Nephron progenitor cell (in vitro differentiated cells): ENCODE measurements at regions not wholly inside any gene's neighbourhood (a gene's known extent, or its start where the extent isn't known, plus 50 kb on each side); places are given as distances from the start of the nearest gene placed in this dataset.

Experiments used
- DNase-seq: peaks from one replicate; pipeline ENCODE4 v3.0.0; 2021
- H3K27ac Mint-ChIP-seq: 2 replicates; pipeline ENCODE4 v1.8.0; 2021; ENCODE audit warnings: mild to moderate bottlenecking, moderate library complexity, mixed read lengths
- H3K27me3 Mint-ChIP-seq: 2 replicates; pipeline ENCODE4 v1.8.0; 2021; ENCODE audit warnings: mild to moderate bottlenecking, low read depth, mixed read lengths; ENCODE audit not compliant: poor library complexity
- H3K36me3 Mint-ChIP-seq: 2 replicates; pipeline ENCODE4 v1.8.0; 2021; ENCODE audit warnings: low read depth, mixed read lengths
- H3K4me1 Mint-ChIP-seq: 2 replicates; pipeline ENCODE4 v1.8.0; 2021; ENCODE audit warnings: mixed read lengths
- H3K4me3 Mint-ChIP-seq: 2 replicates; pipeline ENCODE4 v1.8.0; 2021; ENCODE audit warnings: mild to moderate bottlenecking, moderate library complexity, mixed read lengths
- H3K9me3 Mint-ChIP-seq: 2 replicates; pipeline ENCODE4 v1.8.0; 2021; ENCODE audit warnings: mild to moderate bottlenecking, moderate library complexity, mixed read lengths
- TF ChIP-seq, protein P1 (sequence below): fragments of 200-600 bp; sonication (generic); IDR thresholded peaks from 2 replicates; pipeline ENCODE4 v1.5.0; 2021; ENCODE audit warnings: antibody characterized with exemption

DNA sequence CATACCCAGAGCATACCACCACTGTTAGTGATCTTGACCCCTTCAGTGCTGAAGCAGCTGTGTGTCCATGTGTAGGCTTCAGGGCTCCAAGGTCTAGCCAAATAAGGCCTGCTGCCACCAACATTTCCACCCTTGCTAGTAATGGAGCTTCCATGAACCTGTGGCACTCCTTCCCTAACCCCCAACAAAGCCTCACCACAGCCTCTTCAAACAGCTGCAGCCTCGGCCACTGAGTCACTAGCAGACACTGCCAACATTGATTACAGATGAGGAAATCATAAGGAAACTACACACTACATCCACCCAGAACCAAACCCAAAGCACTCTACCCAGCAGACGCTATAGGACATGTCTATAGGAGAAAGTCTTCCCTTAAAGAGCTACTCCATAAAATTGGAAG, 610.7 kb downstream of the KCNJ2 start:
- no peak overlapping the region for H3K4me3 Mint-ChIP-seq
- H3K36me3 Mint-ChIP-seq = no peaks in the 10 kb centered on the region
- TF ChIP-seq, protein P1, sequence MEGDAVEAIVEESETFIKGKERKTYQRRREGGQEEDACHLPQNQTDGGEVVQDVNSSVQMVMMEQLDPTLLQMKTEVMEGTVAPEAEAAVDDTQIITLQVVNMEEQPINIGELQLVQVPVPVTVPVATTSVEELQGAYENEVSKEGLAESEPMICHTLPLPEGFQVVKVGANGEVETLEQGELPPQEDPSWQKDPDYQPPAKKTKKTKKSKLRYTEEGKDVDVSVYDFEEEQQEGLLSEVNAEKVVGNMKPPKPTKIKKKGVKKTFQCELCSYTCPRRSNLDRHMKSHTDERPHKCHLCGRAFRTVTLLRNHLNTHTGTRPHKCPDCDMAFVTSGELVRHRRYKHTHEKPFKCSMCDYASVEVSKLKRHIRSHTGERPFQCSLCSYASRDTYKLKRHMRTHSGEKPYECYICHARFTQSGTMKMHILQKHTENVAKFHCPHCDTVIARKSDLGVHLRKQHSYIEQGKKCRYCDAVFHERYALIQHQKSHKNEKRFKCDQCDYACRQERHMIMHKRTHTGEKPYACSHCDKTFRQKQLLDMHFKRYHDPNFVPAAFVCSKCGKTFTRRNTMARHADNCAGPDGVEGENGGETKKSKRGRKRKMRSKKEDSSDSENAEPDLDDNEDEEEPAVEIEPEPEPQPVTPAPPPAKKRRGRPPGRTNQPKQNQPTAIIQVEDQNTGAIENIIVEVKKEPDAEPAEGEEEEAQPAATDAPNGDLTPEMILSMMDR = no peak
- H3K9me3 Mint-ChIP-seq = peaks cover 13% of the 10 kb centered on the region
- DNase-seq = no peak
- no peak overlapping the region for H3K27ac Mint-ChIP-seq
- H3K27me3 Mint-ChIP-seq = no peaks in the 10 kb centered on the region
- H3K4me1 Mint-ChIP-seq = no peaks in the 10 kb centered on the region

DNA sequence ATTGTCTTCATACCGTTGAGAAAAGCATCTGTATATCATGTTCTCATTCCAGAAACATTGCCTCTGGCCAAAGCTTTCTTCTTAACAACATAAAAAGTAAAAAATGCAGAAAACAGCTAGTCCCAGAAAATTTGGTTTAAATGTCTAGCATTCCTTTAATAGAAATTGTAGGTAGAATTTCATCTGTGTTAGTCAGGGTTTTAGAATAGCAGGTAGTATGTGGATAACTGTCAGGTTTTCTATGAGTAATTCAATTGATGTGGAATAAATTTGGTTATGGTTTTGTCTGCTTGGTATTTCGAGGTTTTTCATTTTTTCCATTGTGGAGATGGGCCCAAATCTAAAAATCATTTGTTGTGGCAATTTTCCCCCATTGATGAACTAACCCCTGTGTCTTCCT, 616.7 kb downstream of the KCNJ2 start:
- Mint-ChIP-seq H3K27me3 (no peaks in the 10 kb centered on the region), H3K4me1 (no peaks in the 10 kb centered on the region), H3K4me3 (no peak overlapping the region), H3K27ac (no peak overlapping the region), H3K36me3 (peaks cover 5% of the 10 kb centered on the region), H3K9me3 (peaks cover 28% of the 10 kb centered on the region)
- TF ChIP-seq, protein P1 = no peak
- DNase-seq = no peak

DNA sequence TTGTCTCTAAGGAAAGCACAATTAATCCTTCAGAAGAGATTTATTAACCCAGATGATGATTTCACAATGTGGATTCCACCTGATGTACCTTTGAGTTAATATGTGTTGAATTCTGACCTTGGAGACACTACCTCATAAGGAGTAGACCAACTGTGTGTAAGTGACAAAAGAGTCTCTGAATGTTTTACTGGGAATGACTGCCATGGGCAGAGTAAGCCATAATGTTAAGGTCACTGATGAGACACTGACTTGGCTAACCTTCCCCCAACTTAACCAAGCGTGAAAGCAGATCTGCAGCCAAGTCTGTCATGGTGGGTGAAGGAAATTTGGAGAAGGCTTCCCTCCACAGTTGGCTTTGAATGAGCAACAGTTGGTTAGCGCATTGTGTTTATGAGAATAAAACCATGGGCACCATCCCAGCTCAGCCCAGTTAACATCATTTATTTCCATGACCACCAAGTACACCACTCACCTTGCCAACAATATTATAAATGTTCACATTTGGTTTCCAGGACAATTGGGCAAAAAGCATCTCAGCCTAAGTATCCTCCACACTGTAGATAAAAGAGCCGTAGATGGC, 618.5 kb downstream of the KCNJ2 start:
- Mint-ChIP-seq H3K9me3 (peaks cover 25% of the 10 kb centered on the region), H3K27ac (no peak overlapping the region), H3K4me1 (no peaks in the 10 kb centered on the region), H3K4me3 (no peak overlapping the region), H3K36me3 (peaks cover 5% of the 10 kb centered on the region), H3K27me3 (no peaks in the 10 kb centered on the region)
- DNase-seq = no peak
- TF ChIP-seq, protein P1 = no peak

- H3K4me1 Mint-ChIP-seq = peaks cover 6% of the 10 kb centered on the region
- H3K4me3 Mint-ChIP-seq = no peak overlapping the region
- TF ChIP-seq, protein P1 = no peak
- peaks cover 14% of the 10 kb centered on the region for H3K9me3 Mint-ChIP-seq
- peaks cover 5% of the 10 kb centered on the region for H3K36me3 Mint-ChIP-seq
- no peak overlapping the region for H3K27ac Mint-ChIP-seq
- no peak for DNase-seq
- peaks cover 3% of the 10 kb centered on the region for H3K27me3 Mint-ChIP-seq
These were observed 622.6 kb downstream of the KCNJ2 start for GRCh38 chr17:70791748-70792443.

GRCh38 chr17:70794738-70795137, 625.4 kb downstream of the KCNJ2 start:
- peaks cover 3% of the 10 kb centered on the region for H3K27me3 Mint-ChIP-seq
- H3K4me1 Mint-ChIP-seq = peaks cover 6% of the 10 kb centered on the region
- DNase-seq = no peak
- H3K36me3 Mint-ChIP-seq = peaks cover 5% of the 10 kb centered on the region
- no peak overlapping the region for H3K4me3 Mint-ChIP-seq
- H3K9me3 Mint-ChIP-seq = peaks cover 11% of the 10 kb centered on the region
- TF ChIP-seq, protein P1 = no peak
- no peak overlapping the region for H3K27ac Mint-ChIP-seq

DNA sequence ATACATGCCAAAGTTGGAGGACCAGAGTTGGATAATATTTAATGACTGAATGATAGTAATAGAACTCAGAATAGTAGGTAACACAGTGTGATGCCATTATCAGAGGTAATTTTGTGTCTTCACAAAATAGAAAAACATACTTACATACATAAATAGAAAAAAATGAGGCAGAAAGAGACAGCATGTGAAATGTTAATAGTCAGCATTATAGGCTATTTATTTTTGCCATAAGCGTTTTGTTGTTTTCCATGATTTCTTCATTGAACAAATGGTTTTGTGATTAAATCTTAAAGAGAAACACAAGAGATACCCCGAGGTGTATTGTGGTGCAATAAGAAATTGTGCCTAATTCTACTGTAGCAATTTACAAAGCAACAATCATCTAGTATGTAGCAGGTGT, 626.3 kb downstream of the KCNJ2 start:
- Mint-ChIP-seq H3K36me3 (peaks cover 5% of the 10 kb centered on the region), H3K9me3 (peaks cover 6% of the 10 kb centered on the region), H3K4me3 (no peak overlapping the region), H3K27ac (no peak overlapping the region), H3K27me3 (peaks cover 3% of the 10 kb centered on the region), H3K4me1 (peaks cover 6% of the 10 kb centered on the region)
- TF ChIP-seq, protein P1 = no peak
- DNase-seq = no peak
